Stomach (tissue), 8 donors: ENCODE measurements at regions not wholly inside any gene's neighbourhood (a gene's known extent, or its start where the extent isn't known, plus 50 kb on each side); places are given as distances from the start of the nearest gene placed in this dataset.

Experiments
- DNase-seq, 2 donors: peaks; one replicate each; pipeline versions ENCODE4 v3.0.0 to v3.0.0-alpha.2; 2013 to 2019
- H3K27ac ChIP-seq, 5 donors: fragments of 200-600 bp in 4 of 5; sonication (generic) in 4 of 5; one replicate each; pipeline ENCODE4 v1.5.1; 2013 to 2019; ENCODE audit warnings: mild to moderate bottlenecking in 1 of 5, moderate library complexity in 1 of 5
- H3K27me3 ChIP-seq, 3 donors: fragments of 200-600 bp; sonication (generic); one replicate each; pipeline ENCODE4 v1.5.1; 2017 to 2019; ENCODE audit warnings: mixed run types in 1 of 3
- H3K36me3 ChIP-seq, 4 donors: fragments of 200-600 bp; sonication (generic); 1 replicate in 3 of 4; 2 replicates in 1 of 4; pipeline ENCODE4 v1.5.1; 2016 to 2019
- H3K4me1 ChIP-seq, 4 donors: fragments of 200-600 bp; sonication (generic); one replicate each; pipeline ENCODE4 v1.5.1; 2016 to 2019
- H3K4me3 ChIP-seq, 4 donors: fragments of 200-600 bp; sonication (generic) in 3 of 4; one replicate each; pipeline ENCODE4 v1.5.1; 2016 to 2019; ENCODE audit warnings: mild to moderate bottlenecking in 1 of 4
- H3K9me3 ChIP-seq, 4 donors: fragments of 200-600 bp; sonication (generic); one replicate each; pipeline ENCODE4 v1.5.1; 2016 to 2019
- EP300 ChIP-seq: sonication (generic); formaldehyde crosslinking; IDR thresholded peaks from one replicate; pipeline ENCODE4 v1.6.1; 2017; ENCODE audit warnings: antibody characterized with exemption
- POLR2A ChIP-seq, 4 donors: fragments of 450-650 bp; IDR thresholded peaks; one replicate each; pipeline ENCODE4 v1.6.1; 2016; ENCODE audit warnings: antibody characterized with exemption in 4 of 4, control low read depth in 2 of 4, mild to moderate bottlenecking in 1 of 4, moderate library complexity in 1 of 4
- POLR2AphosphoS5 ChIP-seq, 3 donors: sonication (generic); formaldehyde crosslinking; IDR thresholded peaks; one replicate each; pipeline ENCODE4 v1.6.1; 2016; ENCODE audit warnings: antibody characterized with exemption in 3 of 3
- WGBS, 5 donors: extraction: QIAGEN DNeasy Blood & Tissue Kit in 3 of 5; methylation state at CpG; one replicate each; pipeline versions ENCODE4 v1.1.5 to v1.1.7; 2013 to 2018; 5-methylcytosine and 5-hydroxymethylcytosine counted together
- intact Hi-C: fragments of 100-400 bp; cut with DNase I; formaldehyde crosslinking; loops from one replicate; pipeline ENCODE4 v1.15.1; 2023; ENCODE audit warnings: low total_unique reads
- TF ChIP-seq, protein P1 (sequence below), 7 experiments: fragments of 450-650 bp in 4 of 7; fragments of 200-600 bp in 3 of 7; sonication (generic) in 3 of 7; IDR thresholded peaks; one replicate each; pipeline ENCODE4 v1.5.1; 2016 to 2019; ENCODE audit warnings: antibody characterized with exemption in 7 of 7, control low read depth in 2 of 7, mild to moderate bottlenecking in 1 of 7
- donor health status: healthy with polysubstance abuse.
- donor health status: Bipolar disorder and iron deficiency.
- donor health status: healthy.

DNA sequence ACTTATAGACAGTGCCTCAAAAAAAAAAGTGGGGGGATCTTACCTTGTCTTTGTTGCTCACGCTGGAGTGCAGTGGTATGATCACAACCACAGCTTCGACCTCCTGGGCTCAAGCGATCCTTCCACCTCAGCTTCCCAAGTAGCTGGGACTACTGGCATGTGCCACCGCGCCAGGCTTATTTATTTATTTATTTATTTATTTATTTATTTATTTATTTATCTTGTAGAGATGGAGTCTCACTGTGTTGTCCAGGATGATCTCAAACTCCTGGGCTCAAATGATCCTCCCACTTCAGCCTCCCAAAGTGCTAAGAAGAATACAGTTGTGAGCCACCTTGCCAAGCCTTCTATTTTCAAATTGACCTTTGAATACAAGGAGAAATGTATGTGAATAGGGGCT is 553.0 kb upstream of the BTBD3 start:
- WGBS, 5 donors = 80 to 96% (median 92%) methylated on average over 5 of the region's 5 CpGs
- no peaks in the 10 kb centered on the region for H3K9me3 ChIP-seq
- no peak overlapping the region for H3K4me3 ChIP-seq
- intact Hi-C loops = no loop called here
- no peaks in the 10 kb centered on the region for H3K36me3 ChIP-seq
- H3K27me3 ChIP-seq = no peaks in the 10 kb centered on the region
- no peak for DNase-seq
- H3K27ac ChIP-seq = no peak overlapping the region
- H3K4me1 ChIP-seq = no peaks in the 10 kb centered on the region
- TF ChIP-seq EP300 (no peak), POLR2A (IDR thresholded peaks at IDR 0.05) (no peak)

DNA sequence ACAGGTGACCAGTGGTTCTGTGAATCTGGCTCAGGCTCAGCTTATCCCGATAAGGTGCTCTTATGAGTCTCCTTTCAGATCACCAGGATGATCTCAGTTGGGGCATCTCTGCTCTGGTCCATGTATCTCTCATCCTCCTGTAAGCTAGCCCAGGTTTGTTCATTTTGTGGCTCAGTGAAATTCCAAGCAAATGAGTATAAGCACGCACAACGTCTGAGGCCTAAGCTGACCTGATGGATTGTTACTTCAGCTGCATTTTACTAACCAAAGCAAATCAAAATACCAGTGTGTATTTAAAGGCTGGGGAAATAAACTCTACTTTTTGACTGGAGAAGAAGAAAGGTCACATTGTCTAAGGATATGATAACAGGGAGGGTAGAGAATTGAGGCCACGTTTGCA is 551.0 kb upstream of the BTBD3 start:
- no peak for DNase-seq
- no peaks in the 10 kb centered on the region for H3K9me3 ChIP-seq

DNA sequence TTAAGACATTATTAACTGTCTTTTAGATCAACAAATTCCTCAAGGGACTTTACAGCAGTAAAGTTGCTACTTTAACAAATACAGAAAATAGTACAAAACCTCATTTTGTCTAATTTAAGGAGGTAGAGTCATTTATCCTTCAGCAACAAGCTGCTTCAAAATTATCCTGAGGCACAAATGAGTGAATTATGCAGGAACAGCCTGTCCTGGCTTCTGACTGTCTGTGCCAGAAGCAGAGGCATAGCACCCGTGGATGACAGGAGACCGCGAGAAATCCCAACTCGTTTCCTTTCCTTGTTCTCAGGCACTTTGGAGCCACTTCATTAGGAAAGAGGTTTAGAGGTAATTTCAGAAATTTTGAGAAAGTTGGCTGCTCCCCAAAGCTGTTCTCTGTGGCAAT is 549.2 kb upstream of the BTBD3 start:
- WGBS, 5 donors = 65 to 79% (median 74%) methylated on average over 4 of the region's 4 CpGs
- TF ChIP-seq EP300 (no peak), POLR2A (IDR thresholded peaks at IDR 0.05) (no peak), POLR2AphosphoS5 (IDR thresholded peaks at IDR 0.05) (no peak)
- TF ChIP-seq, protein P1, sequence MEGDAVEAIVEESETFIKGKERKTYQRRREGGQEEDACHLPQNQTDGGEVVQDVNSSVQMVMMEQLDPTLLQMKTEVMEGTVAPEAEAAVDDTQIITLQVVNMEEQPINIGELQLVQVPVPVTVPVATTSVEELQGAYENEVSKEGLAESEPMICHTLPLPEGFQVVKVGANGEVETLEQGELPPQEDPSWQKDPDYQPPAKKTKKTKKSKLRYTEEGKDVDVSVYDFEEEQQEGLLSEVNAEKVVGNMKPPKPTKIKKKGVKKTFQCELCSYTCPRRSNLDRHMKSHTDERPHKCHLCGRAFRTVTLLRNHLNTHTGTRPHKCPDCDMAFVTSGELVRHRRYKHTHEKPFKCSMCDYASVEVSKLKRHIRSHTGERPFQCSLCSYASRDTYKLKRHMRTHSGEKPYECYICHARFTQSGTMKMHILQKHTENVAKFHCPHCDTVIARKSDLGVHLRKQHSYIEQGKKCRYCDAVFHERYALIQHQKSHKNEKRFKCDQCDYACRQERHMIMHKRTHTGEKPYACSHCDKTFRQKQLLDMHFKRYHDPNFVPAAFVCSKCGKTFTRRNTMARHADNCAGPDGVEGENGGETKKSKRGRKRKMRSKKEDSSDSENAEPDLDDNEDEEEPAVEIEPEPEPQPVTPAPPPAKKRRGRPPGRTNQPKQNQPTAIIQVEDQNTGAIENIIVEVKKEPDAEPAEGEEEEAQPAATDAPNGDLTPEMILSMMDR (IDR thresholded peaks at IDR 0.05) = no peak
- Histone ChIP-seq H3K9me3 (no peaks in the 10 kb centered on the region), H3K4me1 (no peaks in the 10 kb centered on the region), H3K27me3 (no peaks in the 10 kb centered on the region), H3K4me3 (no peak overlapping the region), H3K36me3 (no peaks in the 10 kb centered on the region), H3K27ac (no peak overlapping the region)
- intact Hi-C loops = no loop called here
- DNase-seq = no peak

More for the DNA sequence above, 551.0 kb upstream of the BTBD3 start:
- Histone ChIP-seq H3K27me3 (no peaks in the 10 kb centered on the region), H3K27ac (no peak overlapping the region), H3K4me3 (no peak overlapping the region), H3K4me1 (no peaks in the 10 kb centered on the region), H3K36me3 (no peaks in the 10 kb centered on the region)
- WGBS, 5 donors = 57 to 71% (median 65%) methylated on average over 4 of the region's 4 CpGs
- intact Hi-C loops = no loop called here
- TF ChIP-seq POLR2A (IDR thresholded peaks at IDR 0.05) = no peak
- TF ChIP-seq EP300 = no peak

DNA sequence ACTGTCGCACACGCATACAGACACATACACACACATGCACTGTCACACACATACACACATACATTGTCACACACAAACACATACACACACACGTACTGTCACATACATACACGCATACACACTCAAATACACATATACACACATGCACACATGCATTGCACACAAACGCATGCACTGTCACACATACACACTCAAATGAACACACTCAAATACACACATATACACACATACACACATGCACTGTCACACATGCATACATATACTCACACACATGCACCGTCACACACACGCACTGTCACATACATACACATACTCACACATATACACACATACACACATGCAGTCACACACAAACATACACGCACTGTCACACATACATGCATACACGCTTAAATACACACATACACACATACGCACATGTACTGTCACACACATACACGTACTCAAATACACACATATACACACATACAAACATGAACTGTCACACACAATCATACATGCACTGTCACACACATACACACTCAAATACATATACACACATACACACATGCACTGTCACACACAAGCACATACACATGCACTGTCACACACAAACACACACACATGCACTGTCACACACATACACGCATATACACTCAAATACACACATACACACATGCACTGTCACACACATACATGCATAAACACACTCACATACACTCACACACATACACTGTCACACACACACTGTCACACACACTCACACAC is 548.6 kb upstream of the BTBD3 start:
- 83 to 98% (median 87%) methylated on average over 12 of the region's 12 CpGs for WGBS, 5 donors
- no peaks in the 10 kb centered on the region for H3K36me3 ChIP-seq
- TF ChIP-seq POLR2AphosphoS5 (IDR thresholded peaks at IDR 0.05) (no peak), EP300 (no peak), POLR2A (IDR thresholded peaks at IDR 0.05) (no peak)
- TF ChIP-seq, protein P1 (IDR thresholded peaks at IDR 0.05) = no peak
- H3K4me1 ChIP-seq = no peaks in the 10 kb centered on the region
- H3K9me3 ChIP-seq = no peaks in the 10 kb centered on the region
- H3K4me3 ChIP-seq = no peak overlapping the region
- H3K27ac ChIP-seq = no peak overlapping the region
- no peaks in the 10 kb centered on the region for H3K27me3 ChIP-seq
- no peak for DNase-seq
- intact Hi-C loops = no loop called here

DNA sequence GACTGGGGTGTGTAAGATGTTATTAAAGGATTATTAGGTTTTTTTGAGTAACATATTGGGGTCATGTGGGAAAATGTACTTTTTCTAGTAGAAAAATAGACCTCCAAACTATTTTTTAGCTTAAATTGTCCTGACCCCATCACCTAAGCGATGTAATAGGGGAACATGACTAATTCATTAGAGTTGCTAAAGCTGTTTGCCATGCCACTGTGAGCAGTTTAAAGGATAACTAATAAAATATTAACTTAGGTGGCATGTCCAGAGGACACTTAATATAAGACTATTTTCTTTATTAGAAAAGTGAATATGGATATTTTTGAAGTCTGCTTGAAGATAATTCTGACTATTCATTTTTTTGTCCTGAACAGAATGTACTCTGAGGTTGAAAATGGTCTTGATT is 545.9 kb upstream of the BTBD3 start:
- no peaks in the 10 kb centered on the region for H3K27me3 ChIP-seq
- H3K4me3 ChIP-seq = no peak overlapping the region
- H3K27ac ChIP-seq = no peak overlapping the region
- H3K4me1 ChIP-seq = no peaks in the 10 kb centered on the region
- no peak for DNase-seq
- no peaks in the 10 kb centered on the region for H3K36me3 ChIP-seq
- intact Hi-C loops = no loop called here
- H3K9me3 ChIP-seq = no peaks in the 10 kb centered on the region
- WGBS, 5 donors = 79 to 95% (median 90%) methylated on average over 1 of the region's 1 CpG
- TF ChIP-seq, protein P1 (IDR thresholded peaks at IDR 0.05) = no peak
- no peak for TF ChIP-seq EP300
- TF ChIP-seq POLR2A (IDR thresholded peaks at IDR 0.05) = no peak
- no peak for TF ChIP-seq POLR2AphosphoS5 (IDR thresholded peaks at IDR 0.05)
